MCF 10A (cell line): ENCODE measurements at regions not wholly inside any gene's neighbourhood (a gene's known extent, or its start where the extent isn't known, plus 50 kb on each side); places are given as distances from the start of the nearest gene placed in this dataset.

Source experiments
- BruUV-seq: library from RNA; stranded (reverse); fragments of 400-500 nt; replicated peaks from 2 replicates; lab custom pipeline; 2021; lab: Mats Ljungman, UMichigan
- CTCF ChIA-PET: fragments of 300-600 bp; sonication (Branson Sonifier 250); formaldehyde crosslinking; extraction: SDS; loops from one replicate; lab custom pipeline; 2021; ENCODE audit warnings: antibody characterized with exemption, inconsistent platforms; lab: Yijun Ruan, JAX
- POLR2A ChIA-PET: fragments of 300-600, 350-650 bp; sonication (Branson Sonifier 250); formaldehyde crosslinking; extraction: SDS; loops from one replicate; lab custom pipeline; 2020; ENCODE audit warnings: antibody characterized with exemption, inconsistent platforms; lab: Yijun Ruan, JAX
- DNase-seq: peaks from one replicate; pipeline ENCODE4 v3.0.0-alpha.2; 2018; ENCODE audit not compliant: unreplicated experiment
- H3K27ac Mint-ChIP-seq: one replicate; pipeline ENCODE4 v1.8.0; 2022; ENCODE audit warnings: mild to moderate bottlenecking, low read depth, mixed read lengths; ENCODE audit not compliant: unreplicated experiment
- H3K27me3 Mint-ChIP-seq: one replicate; pipeline ENCODE4 v1.8.0; 2022; ENCODE audit warnings: mixed read lengths; ENCODE audit not compliant: insufficient read depth, unreplicated experiment
- H3K36me3 Mint-ChIP-seq: one replicate; pipeline ENCODE4 v1.8.0; 2022; ENCODE audit warnings: mild to moderate bottlenecking, moderate library complexity, mixed read lengths; ENCODE audit not compliant: insufficient read depth, unreplicated experiment
- H3K4me1 Mint-ChIP-seq: one replicate; pipeline ENCODE4 v1.8.0; 2022; ENCODE audit warnings: mixed read lengths; ENCODE audit not compliant: insufficient read depth, unreplicated experiment
- H3K4me3 Mint-ChIP-seq: one replicate; pipeline ENCODE4 v1.8.0; 2022; ENCODE audit warnings: mild to moderate bottlenecking, moderate library complexity, mixed read lengths; ENCODE audit not compliant: unreplicated experiment
- H3K9me3 Mint-ChIP-seq: one replicate; pipeline ENCODE4 v1.8.0; 2022; ENCODE audit warnings: mixed read lengths; ENCODE audit not compliant: unreplicated experiment
- CTCF ChIP-seq: fragments of 200-600 bp; IDR thresholded peaks from one replicate; pipeline ENCODE4 v1.8.0; 2022; ENCODE audit warnings: antibody characterized with exemption, mild to moderate bottlenecking; ENCODE audit not compliant: unreplicated experiment
- intact Hi-C: fragments of 100-400 bp; cut with micrococcal nuclease; formaldehyde crosslinking; loops from 2 replicates; pipeline ENCODE4 v1.14.1; 2022

- no TSS peak for BruUV-seq
- Mint-ChIP-seq H3K4me3 (no peak overlapping the region), H3K9me3 (no peaks in the 10 kb centered on the region), H3K27me3 (peaks cover 20% of the 10 kb centered on the region), H3K4me1 (no peaks in the 10 kb centered on the region), H3K36me3 (no peaks in the 10 kb centered on the region), H3K27ac (no peak overlapping the region)
- peak; percentile 70 for DNase-seq
- intact Hi-C loops = no loop called here
- TF ChIP-seq CTCF = peak; percentile 55
- ChIA-PET POLR2A (no interaction called here), CTCF (interaction anchor here (0.6 to 1.6 kb wide), 3 partner anchors 11 to 44 kb away, joined by 3 to 7 read pairs (median 3); no protein-coding TSS in a partner anchor)
These were observed 436.7 kb downstream of the ZSWIM6 start for GRCh38 chr5:61768692-61769281.

GRCh38 chr5:61771062-61771461 is 439.0 kb downstream of the ZSWIM6 start:
- intact Hi-C loops = no loop called here
- Mint-ChIP-seq H3K9me3 (no peaks in the 10 kb centered on the region), H3K27ac (no peak overlapping the region), H3K4me1 (no peaks in the 10 kb centered on the region), H3K27me3 (peaks cover 32% of the 10 kb centered on the region), H3K36me3 (no peaks in the 10 kb centered on the region), H3K4me3 (no peak overlapping the region)
- TF ChIP-seq CTCF = no peak
- no peak for DNase-seq
- CTCF ChIA-PET = no interaction called here
- BruUV-seq = no TSS peak
- POLR2A ChIA-PET = interaction anchor here (0.6 to 0.7 kb wide), 2 partner anchors 17 to 187 kb away, joined by 3 read pairs; no protein-coding TSS in a partner anchor

- H3K27ac Mint-ChIP-seq = no peak overlapping the region
- no peak overlapping the region for H3K4me3 Mint-ChIP-seq
- H3K4me1 Mint-ChIP-seq = no peaks in the 10 kb centered on the region
- no TSS peak for BruUV-seq
- CTCF ChIA-PET = no interaction called here
- no peak for DNase-seq
- intact Hi-C loops = no loop called here
- no peak for TF ChIP-seq CTCF
- POLR2A ChIA-PET = no interaction called here
- H3K9me3 Mint-ChIP-seq = no peaks in the 10 kb centered on the region
- peaks cover 32% of the 10 kb centered on the region for H3K27me3 Mint-ChIP-seq
- no peaks in the 10 kb centered on the region for H3K36me3 Mint-ChIP-seq
These were observed 439.8 kb downstream of the ZSWIM6 start for GRCh38 chr5:61771808-61772207.

- Mint-ChIP-seq H3K4me3 (no peak overlapping the region), H3K9me3 (no peaks in the 10 kb centered on the region), H3K36me3 (no peaks in the 10 kb centered on the region), H3K27me3 (peaks cover 30% of the 10 kb centered on the region), H3K4me1 (no peaks in the 10 kb centered on the region), H3K27ac (no peak overlapping the region)
- DNase-seq = no peak
- intact Hi-C loops = no loop called here
- POLR2A ChIA-PET = no interaction called here
- CTCF ChIA-PET = no interaction called here
- BruUV-seq = no TSS peak
- no peak for TF ChIP-seq CTCF
These were observed 443.8 kb downstream of the ZSWIM6 start for GRCh38 chr5:61775901-61776300.
